Gastrocnemius medialis (tissue), 4 donors: ENCODE measurements at regions not wholly inside any gene's neighbourhood (a gene's known extent, or its start where the extent isn't known, plus 50 kb on each side); places are given as distances from the start of the nearest gene placed in this dataset.

ENCODE experiments used
- ATAC-seq, 2 donors: fragments of 150-250 bp; one replicate each; pipeline ENCODE4 v1.9.1; 2016
- DNase-seq, 2 donors: peaks; one replicate each; pipeline ENCODE4 v3.0.0-alpha.2; 2019
- H3K27ac ChIP-seq, 4 donors: fragments of 200-600 bp; sonication (generic); 1 replicate in 1 of 4; 2 replicates in 3 of 4; pipeline ENCODE4 v1.5.1; 2016 to 2018; ENCODE audit warnings: mild to moderate bottlenecking in 2 of 4, moderate library complexity in 1 of 4
- H3K27me3 ChIP-seq, 3 donors: fragments of 200-600 bp; sonication (generic) in 2 of 3; 1 replicate in 1 of 3; 2 replicates in 2 of 3; pipeline versions ENCODE4 v1.5.1 to v1.6.0; 2016 to 2019; ENCODE audit warnings: mild to moderate bottlenecking in 1 of 3, moderate library complexity in 1 of 3
- H3K36me3 ChIP-seq, 2 donors: fragments of 200-600 bp; sonication (generic) in 1 of 2; one replicate each; pipeline ENCODE4 v1.5.1; 2017 to 2018
- H3K4me1 ChIP-seq, 2 donors: fragments of 200-600 bp; sonication (generic) in 1 of 2; one replicate each; pipeline ENCODE4 v1.5.1; 2016 to 2017; ENCODE audit warnings: mild to moderate bottlenecking in 2 of 2
- H3K4me3 ChIP-seq, 4 donors: fragments of 200-600 bp; sonication (generic) in 3 of 4; 1 replicate in 1 of 4; 2 replicates in 3 of 4; pipeline ENCODE4 v1.5.1; 2016 to 2019; ENCODE audit warnings: mild to moderate bottlenecking in 2 of 4
- H3K9me3 ChIP-seq, 3 donors: fragments of 200-600 bp; sonication (generic) in 2 of 3; 1 replicate in 1 of 3; 2 replicates in 2 of 3; pipeline ENCODE4 v1.5.1; 2016 to 2019
- CTCF ChIP-seq, 5 experiments: fragments of 450-650 bp in 3 of 5; fragments of 200-600 bp in 2 of 5; sonication (generic) in 2 of 5; IDR thresholded peaks in 4 of 5; conservative IDR thresholded peaks in 1 of 5; 1 replicate in 4 of 5; 2 replicates in 1 of 5; pipeline ENCODE4 v1.5.1; 2016 to 2019; ENCODE audit warnings: antibody characterized with exemption in 5 of 5, mild to moderate bottlenecking in 3 of 5, moderate library complexity in 3 of 5
- POLR2A ChIP-seq, 2 donors: fragments of 450-650 bp; IDR thresholded peaks; one replicate each; pipeline ENCODE4 v1.6.1; 2017; ENCODE audit warnings: antibody characterized with exemption in 2 of 2, mild to moderate bottlenecking in 2 of 2, moderate library complexity in 2 of 2
- in situ Hi-C, 4 donors: fragments of 200-750 bp; cut with MboI; loops; one replicate each; pipeline versions ENCODE4 v1.15.0 to v1.8.0; 2017; ENCODE audit warnings: low sequenced_read_pairs in 4 of 4
- intact Hi-C: fragments of 100-400 bp; cut with DNase I; formaldehyde crosslinking; loops from one replicate; pipeline ENCODE4 v1.15.1; 2023; ENCODE audit warnings: low total_unique reads

GRCh38 chr5:117165068-117165467 lies 590.4 kb upstream of the SEMA6A start:
- Histone ChIP-seq H3K4me1 (no peaks in the 10 kb centered on the region), H3K27ac (no peak overlapping the region), H3K36me3 (no peaks in the 10 kb centered on the region), H3K9me3 (no peaks in the 10 kb centered on the region), H3K27me3 (no peaks in the 10 kb centered on the region), H3K4me3 (no peak overlapping the region)
- in situ Hi-C loops (no loop called here), intact Hi-C loops (no loop called here)
- TF ChIP-seq POLR2A (IDR thresholded peaks at IDR 0.05) = no peak
- no peak for TF ChIP-seq CTCF (IDR thresholded peaks at IDR 0.05 in 4 of 5, conservative IDR thresholded peaks at IDR 0.05 in 1 of 5)
- ATAC-seq = no peak
- DNase-seq = no peak

GRCh38 chr5:117161718-117162335 lies 587.2 kb upstream of the SEMA6A start:
- Histone ChIP-seq H3K27me3 (no peaks in the 10 kb centered on the region), H3K4me1 (no peaks in the 10 kb centered on the region), H3K27ac (no peak overlapping the region), H3K4me3 (no peak overlapping the region), H3K9me3 (no peaks in the 10 kb centered on the region), H3K36me3 (no peaks in the 10 kb centered on the region)
- TF ChIP-seq CTCF (IDR thresholded peaks at IDR 0.05 in 4 of 5, conservative IDR thresholded peaks at IDR 0.05 in 1 of 5) = no peak
- in situ Hi-C loops = no loop called here
- intact Hi-C loops = no loop called here
- ATAC-seq (no peak), DNase-seq (no peak)

GRCh38 chr5:117160391-117160790 lies 585.8 kb upstream of the SEMA6A start:
- DNase-seq (no peak), ATAC-seq (no peak)
- no peaks in the 10 kb centered on the region for H3K9me3 ChIP-seq
- no peak overlapping the region for H3K4me3 ChIP-seq
- intact Hi-C loops (no loop called here), in situ Hi-C loops (no loop called here)
- H3K27me3 ChIP-seq = no peaks in the 10 kb centered on the region
- no peaks in the 10 kb centered on the region for H3K4me1 ChIP-seq
- no peaks in the 10 kb centered on the region for H3K36me3 ChIP-seq
- no peak for TF ChIP-seq POLR2A (IDR thresholded peaks at IDR 0.05)
- TF ChIP-seq CTCF (IDR thresholded peaks at IDR 0.05 in 4 of 5, conservative IDR thresholded peaks at IDR 0.05 in 1 of 5) = no peak
- no peak overlapping the region for H3K27ac ChIP-seq

- ATAC-seq (no peak), DNase-seq (no peak)
- Histone ChIP-seq H3K27me3 (no peaks in the 10 kb centered on the region), H3K27ac (no peak overlapping the region), H3K9me3 (no peaks in the 10 kb centered on the region), H3K4me3 (no peak overlapping the region), H3K36me3 (no peaks in the 10 kb centered on the region), H3K4me1 (no peaks in the 10 kb centered on the region)
- intact Hi-C loops = no loop called here
- TF ChIP-seq POLR2A (IDR thresholded peaks at IDR 0.05) = no peak
- TF ChIP-seq CTCF (IDR thresholded peaks at IDR 0.05 in 4 of 5, conservative IDR thresholded peaks at IDR 0.05 in 1 of 5) = no peak
- in situ Hi-C loops = no loop called here
Observed at GRCh38 chr5:117149312-117149711, 574.7 kb upstream of the SEMA6A start.

- ATAC-seq (no peak), DNase-seq (no peak)
- Histone ChIP-seq H3K4me1 (no peaks in the 10 kb centered on the region), H3K27me3 (no peaks in the 10 kb centered on the region), H3K4me3 (no peak overlapping the region), H3K9me3 (no peaks in the 10 kb centered on the region), H3K27ac (no peak overlapping the region), H3K36me3 (no peaks in the 10 kb centered on the region)
- intact Hi-C loops (no loop called here), in situ Hi-C loops (no loop called here)
- TF ChIP-seq POLR2A (IDR thresholded peaks at IDR 0.05) (no peak), CTCF (IDR thresholded peaks at IDR 0.05 in 4 of 5, conservative IDR thresholded peaks at IDR 0.05 in 1 of 5) (no peak)
Observed at GRCh38 chr5:117144086-117144485, 569.5 kb upstream of the SEMA6A start.
